ENCODE measurements at regions not wholly inside any gene's neighbourhood (a gene's known extent, or its start where the extent isn't known, plus 50 kb on each side); places are given as distances from the start of the nearest gene placed in this dataset.

- POLR2A ChIA-PET = interaction anchor here (0.6 kb wide), 1 partner anchor 123 kb away, joined by 3 read pairs; no protein-coding TSS in a partner anchor
Measured at GRCh38 chr7:101693498-101694091, 64.5 kb upstream of the MYL10 start.

GRCh38 chr7:101698964-101699363 is 69.9 kb upstream of the MYL10 start:
- DNase-seq (ENCODE audit: low read depth, low spot score) = no peak
- no peak overlapping the region for H3K4me3 ChIP-seq (ENCODE audit: low read depth, low read length)
- CTCF ChIA-PET = interaction anchor here (1.3 kb wide), 1 partner anchor 10 kb away, joined by 4 read pairs; no protein-coding TSS in a partner anchor
- POLR2A ChIA-PET = no interaction called here
- no peak for TF ChIP-seq CTCF (IDR thresholded peaks at IDR 0.05; ENCODE audit: insufficient read depth, low read length, missing control alignments)

More at GRCh38 chr7:101693498-101694091, 64.5 kb upstream of the MYL10 start:
- no peak overlapping the region for H3K4me3 ChIP-seq (ENCODE audit: low read depth, low read length)
- no peak for TF ChIP-seq CTCF (IDR thresholded peaks at IDR 0.05; ENCODE audit: insufficient read depth, low read length, missing control alignments)
- no peak for DNase-seq (ENCODE audit: low read depth, low spot score)
- CTCF ChIA-PET = interaction anchor here (0.7 to 0.8 kb wide), 2 partner anchors 331 to 544 kb away, joined by 3 read pairs; no protein-coding TSS in a partner anchor

- TF ChIP-seq CTCF (IDR thresholded peaks at IDR 0.05; ENCODE audit: insufficient read depth, low read length, missing control alignments) = no peak
- H3K4me3 ChIP-seq (ENCODE audit: low read depth, low read length) = no peak overlapping the region
- ChIA-PET POLR2A (no interaction called here), CTCF (interaction anchor here (1.3 kb wide), 1 partner anchor 11 kb away, joined by 4 read pairs; no protein-coding TSS in a partner anchor)
- DNase-seq (ENCODE audit: low read depth, low spot score) = no peak
Measured at GRCh38 chr7:101699399-101699798, 70.3 kb upstream of the MYL10 start.

DNA sequence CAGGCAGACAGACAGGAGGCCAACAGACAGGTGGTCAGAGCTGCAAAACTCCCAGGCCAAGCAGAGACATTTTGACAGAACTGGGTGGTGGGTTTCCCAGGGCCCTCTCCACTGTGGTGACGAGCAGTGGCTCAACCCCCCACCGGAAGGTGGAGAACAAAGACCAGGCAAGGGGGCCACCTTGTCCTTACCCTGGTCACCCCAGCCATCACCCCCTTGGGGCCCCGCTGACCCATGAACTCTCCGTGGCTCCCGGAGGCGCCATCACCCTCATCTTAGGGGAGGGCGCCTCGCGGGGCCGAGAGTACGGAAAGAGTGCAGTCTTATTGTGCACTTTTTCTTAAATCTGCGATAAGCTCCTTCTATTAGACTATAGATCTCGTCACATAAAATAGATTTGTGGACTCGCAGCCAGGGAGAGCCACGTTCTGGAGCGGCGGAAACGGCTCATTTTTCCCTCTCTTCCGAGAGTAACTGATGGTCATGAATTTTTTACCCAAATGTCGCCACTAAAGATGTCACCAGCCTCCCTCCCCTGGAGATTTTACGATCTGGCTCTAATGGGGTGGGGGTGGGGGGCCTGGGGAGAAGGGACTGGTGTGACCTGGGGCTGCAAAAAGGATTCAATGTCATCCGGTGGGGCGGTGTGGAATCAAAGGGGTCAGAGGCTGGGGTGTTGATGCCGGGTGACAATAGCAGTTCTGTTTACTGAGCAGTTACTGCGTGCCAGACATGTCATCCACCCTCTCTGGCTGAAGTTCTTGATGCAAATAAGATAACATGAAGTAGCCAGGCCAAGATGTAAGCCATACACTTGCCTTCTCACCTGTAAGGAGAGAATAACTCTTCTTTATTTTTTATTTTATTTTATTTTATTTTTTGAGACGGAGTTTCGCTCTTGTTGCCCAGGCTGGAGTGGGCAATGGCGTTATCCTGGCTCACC is 71.1 kb upstream of the MYL10 start:
- no peak for TF ChIP-seq CTCF (IDR thresholded peaks at IDR 0.05; ENCODE audit: insufficient read depth, low read length, missing control alignments)
- POLR2A ChIA-PET = no interaction called here
- H3K4me3 ChIP-seq (ENCODE audit: low read depth, low read length) = no peak overlapping the region
- DNase-seq (ENCODE audit: low read depth, low spot score) = no peak
- CTCF ChIA-PET = interaction anchor here (1.3 kb wide), 1 partner anchor 11 kb away, joined by 4 read pairs; no protein-coding TSS in a partner anchor

DNA sequence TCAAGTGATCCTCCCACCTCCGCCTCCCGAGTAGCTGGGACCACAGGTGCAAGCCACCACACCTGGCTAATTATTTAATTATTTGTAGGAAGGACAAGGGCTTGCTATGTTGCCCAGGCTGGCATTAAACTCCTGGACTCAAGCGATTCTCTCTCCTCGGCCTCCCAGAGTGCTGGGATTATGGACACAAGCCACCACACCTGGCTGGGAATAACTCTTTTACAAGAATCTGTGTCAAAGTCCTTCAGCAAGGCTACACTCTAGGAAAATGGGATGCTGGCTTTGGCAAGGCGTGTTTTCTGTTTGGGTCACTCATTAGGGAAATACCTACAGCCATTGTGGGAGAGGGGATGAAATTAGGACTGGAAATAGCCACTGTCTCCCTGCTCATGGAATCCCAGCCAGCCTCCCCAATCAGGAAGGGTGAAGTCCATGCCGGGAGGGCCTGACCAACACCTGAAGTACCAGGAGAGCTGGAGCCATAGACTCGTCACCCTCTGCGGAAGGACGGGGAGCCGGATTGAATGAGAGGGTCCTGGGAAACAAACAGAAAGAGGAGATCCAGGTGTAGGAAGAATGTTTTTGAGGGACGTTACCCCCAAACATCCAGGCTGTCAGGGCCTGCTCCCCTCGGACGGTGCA is 72.2 kb upstream of the MYL10 start:
- DNase-seq (ENCODE audit: low read depth, low spot score) = no peak
- CTCF ChIA-PET = no interaction called here
- POLR2A ChIA-PET = no interaction called here
- H3K4me3 ChIP-seq (ENCODE audit: low read depth, low read length) = no peak overlapping the region
- no peak for TF ChIP-seq CTCF (IDR thresholded peaks at IDR 0.05; ENCODE audit: insufficient read depth, low read length, missing control alignments)
